H1 (cell line): ENCODE measurements at regions not wholly inside any gene's neighbourhood (a gene's known extent, or its start where the extent isn't known, plus 50 kb on each side); places are given as distances from the start of the nearest gene placed in this dataset.

Source experiments
- CTCF ChIA-PET: fragments of 300-600 bp; sonication (Branson Sonifier 250); formaldehyde crosslinking; loops from one replicate; lab custom pipeline; 2021; ENCODE audit not compliant: partially characterized antibody; lab: Charles Lee
- POLR2A ChIA-PET: fragments of 300-600 bp; sonication (Branson Sonifier 250); formaldehyde crosslinking; loops from one replicate; lab custom pipeline; 2021; ENCODE audit warnings: inconsistent platforms; ENCODE audit not compliant: partially characterized antibody; lab: Charles Lee
- DNase-seq, 2 experiments: peaks; one replicate each; pipeline versions ENCODE4 v3.0.0 to v3.0.0-alpha.2; 2010 to 2022; ENCODE audit warnings: low spot score in 2 of 2, low read depth in 1 of 2, mixed read lengths in 1 of 2
- FAIRE-seq: peaks from 2 replicates; lab custom pipeline; 2011; peaks lifted over from hg19 to GRCh38; lab: Jason Lieb, UNC
- H2AFZ ChIP-seq: 2 replicates; pipeline ENCODE4 v1.8.1; 2012; ENCODE audit warnings: low read length, inconsistent platforms
- H2AK5ac ChIP-seq: 2 replicates; pipeline ENCODE4 v1.6.1; 2013; ENCODE audit warnings: low read depth, low read length
- H2BK120ac ChIP-seq: replicated peaks from 2 replicates; pipeline ENCODE3; 2013; ENCODE audit warnings: low read depth, low read length, inconsistent platforms
- H2BK12ac ChIP-seq: 2 replicates; pipeline ENCODE4 v1.6.1; 2013; ENCODE audit warnings: low read depth, low read length
- H2BK15ac ChIP-seq: 2 replicates; pipeline ENCODE4 v1.6.1; 2013; ENCODE audit warnings: low read length
- H2BK20ac ChIP-seq: 2 replicates; pipeline ENCODE4 v1.6.1; 2013; ENCODE audit warnings: low read length
- H2BK5ac ChIP-seq: 2 replicates; pipeline ENCODE4 v1.6.1; 2013; ENCODE audit warnings: low read depth, low read length
- H3K14ac ChIP-seq: 2 replicates; pipeline ENCODE4 v1.6.1; 2013; ENCODE audit warnings: inconsistent platforms; ENCODE audit not compliant: insufficient read length
- H3K18ac ChIP-seq: 2 replicates; pipeline ENCODE4 v1.6.1; 2013; ENCODE audit warnings: low read length; ENCODE audit errors: extremely low read depth
- H3K23ac ChIP-seq: 2 replicates; pipeline ENCODE4 v1.6.1; 2013; ENCODE audit warnings: inconsistent platforms; ENCODE audit not compliant: insufficient read length
- H3K23me2 ChIP-seq: 2 replicates; pipeline ENCODE4 v1.6.1; 2013; ENCODE audit warnings: low read depth, low read length
- H3K27ac ChIP-seq: 2 replicates; pipeline ENCODE4 v1.6.1; 2011; ENCODE audit warnings: low read depth, low read length, inconsistent platforms
- H3K27me3 ChIP-seq, 4 experiments: replicated peaks in 1 of 4; 1 replicate in 1 of 4; 2 replicates in 3 of 4; pipeline versions ENCODE4 v1.6.1 to v1.8.1; 2011 to 2013; ENCODE audit warnings: low read length in 3 of 4, mild to moderate bottlenecking in 3 of 4, inconsistent platforms in 2 of 4, mixed read lengths in 2 of 4, moderate library complexity in 1 of 4; ENCODE audit not compliant: control insufficient read depth in 3 of 4, insufficient read depth in 3 of 4; ENCODE audit errors: extremely low read depth in 1 of 4
- H3K36me3 ChIP-seq, 4 experiments: 2 replicates each; pipeline versions ENCODE4 v1.6.1 to v1.8.1; 2011 to 2013; ENCODE audit warnings: mild to moderate bottlenecking in 4 of 4, low read length in 3 of 4, moderate library complexity in 2 of 4, control low read depth in 1 of 4, inconsistent platforms in 1 of 4; ENCODE audit not compliant: insufficient read depth in 4 of 4, control insufficient read depth in 2 of 4
- H3K4ac ChIP-seq: replicated peaks from 2 replicates; pipeline ENCODE3; 2013; ENCODE audit warnings: low read length, low read depth, mixed read lengths, inconsistent platforms; ENCODE audit not compliant: insufficient read length
- H3K4me1 ChIP-seq, 4 experiments: replicated peaks in 1 of 4; 1 replicate in 1 of 4; 2 replicates in 3 of 4; pipeline versions ENCODE4 v1.6.1 to v1.8.1; 2011 to 2013; ENCODE audit warnings: low read length in 3 of 4, inconsistent platforms in 2 of 4, mixed read lengths in 1 of 4; ENCODE audit not compliant: insufficient read depth in 4 of 4, control insufficient read depth in 3 of 4
- H3K4me2 ChIP-seq, 2 experiments: 2 replicates each; pipeline versions ENCODE4 v1.6.1 to v1.8.1; 2011 to 2013; ENCODE audit warnings: low read depth in 2 of 2, low read length in 2 of 2, control low read depth in 1 of 2, inconsistent platforms in 1 of 2, mild to moderate bottlenecking in 1 of 2; ENCODE audit not compliant: insufficient read depth in 1 of 2
- H3K4me3 ChIP-seq, 4 experiments: fragments of 200-600, 300-600 bp in 1 of 4; sonication (generic), shearing (Covaris generic), sonication (Bioruptor Twin) in 1 of 4; 2 replicates each; pipeline versions ENCODE4 v1.5.1 to v1.8.1; 2011 to 2016; ENCODE audit warnings: low read length in 4 of 4, low read depth in 3 of 4, control low read depth in 2 of 4, inconsistent platforms in 2 of 4, mild to moderate bottlenecking in 2 of 4, mixed read lengths in 1 of 4, moderate library complexity in 1 of 4; ENCODE audit not compliant: insufficient read depth in 2 of 4; ENCODE audit errors: extremely low read depth in 1 of 4
- H3K56ac ChIP-seq: replicated peaks from 2 replicates; pipeline ENCODE3; 2013; ENCODE audit warnings: low read depth, mild to moderate bottlenecking, mixed read lengths, low read length, inconsistent platforms; ENCODE audit not compliant: insufficient read length
- H3K79me1 ChIP-seq: 2 replicates; pipeline ENCODE4 v1.6.1; 2013; ENCODE audit warnings: low read depth, low read length, control low read depth
- H3K79me2 ChIP-seq, 2 experiments: 2 replicates each; pipeline versions ENCODE4 v1.6.1 to v1.8.1; 2012 to 2013; ENCODE audit warnings: low read length in 2 of 2, mild to moderate bottlenecking in 2 of 2, inconsistent platforms in 1 of 2; ENCODE audit not compliant: insufficient read depth in 2 of 2, control insufficient read depth in 1 of 2
- H3K9ac ChIP-seq, 4 experiments: replicated peaks in 1 of 4; 1 replicate in 1 of 4; 2 replicates in 3 of 4; pipeline versions ENCODE4 v1.6.1 to v1.8.1; 2011 to 2013; ENCODE audit warnings: low read depth in 3 of 4, low read length in 3 of 4, control low read depth in 2 of 4, mild to moderate bottlenecking in 2 of 4, moderate library complexity in 2 of 4, inconsistent platforms in 1 of 4; ENCODE audit errors: extremely low read depth in 1 of 4
- H3K9me3 ChIP-seq, 2 experiments: 2 replicates each; pipeline versions ENCODE4 v1.6.1 to v1.8.1; 2012 to 2013; ENCODE audit warnings: mild to moderate bottlenecking in 2 of 2, moderate library complexity in 2 of 2, control low read depth in 1 of 2, inconsistent platforms in 1 of 2, low read depth in 1 of 2, low read length in 1 of 2, mixed read lengths in 1 of 2; ENCODE audit not compliant: insufficient read depth in 2 of 2
- H4K20me1 ChIP-seq, 2 experiments: replicated peaks in 1 of 2; 2 replicates each; pipeline versions ENCODE3 to v1.8.1; 2011 to 2013; ENCODE audit warnings: inconsistent platforms in 2 of 2, low read length in 2 of 2, mild to moderate bottlenecking in 1 of 2; ENCODE audit not compliant: insufficient read depth in 2 of 2, control insufficient read depth in 1 of 2
- H4K5ac ChIP-seq: 2 replicates; pipeline ENCODE4 v1.6.1; 2013; ENCODE audit warnings: low read length, low read depth, mixed read lengths, inconsistent platforms; ENCODE audit not compliant: insufficient read length
- H4K8ac ChIP-seq: 2 replicates; pipeline ENCODE4 v1.8.0; 2013; ENCODE audit warnings: mild to moderate bottlenecking, moderate library complexity, low read length, inconsistent platforms; ENCODE audit not compliant: insufficient read depth; ENCODE audit errors: extremely low read depth
- H4K91ac ChIP-seq: replicated peaks from 2 replicates; pipeline ENCODE3; 2013; ENCODE audit warnings: low read length, mixed read lengths, inconsistent platforms; ENCODE audit not compliant: insufficient read length
- CREB1 ChIP-seq: IDR thresholded peaks from 2 replicates; pipeline ENCODE4 v1.6.1; 2012; ENCODE audit warnings: inconsistent platforms
- WGBS, 2 experiments: shearing (Covaris generic) in 1 of 2; methylation state at CpG; one replicate each; pipeline versions ENCODE4 v1.1.6 to v1.1.7; 2013 to 2015; ENCODE audit warnings: low lambda C conversion rate in 2 of 2, mixed read lengths in 2 of 2, inconsistent platforms in 1 of 2, low coverage in 1 of 2, missing lambda C conversion rate in 1 of 2; ENCODE audit not compliant: insufficient replicate concordance in 2 of 2, insufficient coverage in 1 of 2, insufficient read length in 1 of 2; ENCODE audit errors: extremely low coverage in 1 of 2, missing lambda C conversion rate in 1 of 2; 5-methylcytosine and 5-hydroxymethylcytosine counted together

DNA sequence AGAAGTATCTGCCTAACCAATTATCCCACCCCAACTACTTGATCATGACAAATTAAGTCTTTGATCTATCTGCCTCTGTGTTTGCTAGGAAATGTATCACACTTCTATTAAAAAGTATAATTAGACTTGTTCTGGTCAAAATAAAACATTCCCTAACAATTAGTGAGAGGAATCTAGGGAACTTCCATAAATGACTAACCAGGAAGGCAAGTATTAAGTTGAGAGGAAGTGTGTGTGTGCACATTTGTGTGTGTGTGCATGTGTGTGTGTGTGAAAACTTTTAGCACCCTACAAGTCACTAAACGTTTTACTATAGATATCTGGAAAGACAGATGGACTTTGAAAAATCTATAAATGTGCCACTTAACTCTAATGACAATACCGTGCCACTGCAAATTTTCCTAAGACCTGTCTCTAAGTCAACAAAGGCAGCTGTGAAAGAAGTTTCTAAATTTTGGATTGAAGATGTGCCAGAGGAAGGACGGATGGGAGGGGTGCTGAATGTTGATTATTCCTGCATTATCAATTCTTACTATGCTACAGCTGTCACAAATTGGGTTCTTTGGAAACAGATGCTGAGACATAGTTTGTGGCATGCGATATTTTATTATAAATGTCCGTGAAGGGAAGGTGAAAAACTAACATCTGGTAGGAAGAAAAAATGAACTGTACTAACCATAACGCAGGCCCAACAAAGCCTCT, 567.1 kb downstream of the PTPRC start:
- Histone ChIP-seq H3K27me3 (no peaks in the 10 kb centered on the region), H2BK15ac (no peak overlapping the region), H4K8ac (no peak overlapping the region), H2BK12ac (no peak overlapping the region), H3K56ac (no peak overlapping the region), H2BK20ac (no peak overlapping the region), H3K18ac (no peak overlapping the region), H4K5ac (no peak overlapping the region), H3K4me3 (no peak overlapping the region), H3K4me2 (no peak overlapping the region), H4K91ac (no peak overlapping the region), H3K23ac (no peak overlapping the region), H2BK120ac (no peak overlapping the region), H3K79me1 (no peaks in the 10 kb centered on the region), H2BK5ac (no peak overlapping the region), H4K20me1 (no peaks in the 10 kb centered on the region), H3K23me2 (no peaks in the 10 kb centered on the region), H3K14ac (no peak overlapping the region), H3K79me2 (no peaks in the 10 kb centered on the region), H3K9ac (no peak overlapping the region), H2AFZ (no peak overlapping the region), H3K9me3 (no peaks in the 10 kb centered on the region), H3K4me1 (no peaks in the 10 kb centered on the region), H2AK5ac (no peak overlapping the region), H3K27ac (no peak overlapping the region), H3K4ac (no peak overlapping the region), H3K36me3 (no peaks in the 10 kb centered on the region)
- DNase-seq (no peak), FAIRE-seq (no peak)
- ChIA-PET POLR2A (no interaction called here), CTCF (interaction anchor here (0.8 kb wide), 1 partner anchor 93 kb away, joined by 3 read pairs; no protein-coding TSS in a partner anchor)
- WGBS, 2 experiments = 95% methylated on average over 6 of the region's 6 CpGs; no CpG with 5 or more reads in 1 of the 2 experiments
- TF ChIP-seq CREB1 = no peak
